ENCODE measurements at regions not wholly inside any gene's neighbourhood (a gene's known extent, or its start where the extent isn't known, plus 50 kb on each side); places are given as distances from the start of the nearest gene placed in this dataset.

DNA sequence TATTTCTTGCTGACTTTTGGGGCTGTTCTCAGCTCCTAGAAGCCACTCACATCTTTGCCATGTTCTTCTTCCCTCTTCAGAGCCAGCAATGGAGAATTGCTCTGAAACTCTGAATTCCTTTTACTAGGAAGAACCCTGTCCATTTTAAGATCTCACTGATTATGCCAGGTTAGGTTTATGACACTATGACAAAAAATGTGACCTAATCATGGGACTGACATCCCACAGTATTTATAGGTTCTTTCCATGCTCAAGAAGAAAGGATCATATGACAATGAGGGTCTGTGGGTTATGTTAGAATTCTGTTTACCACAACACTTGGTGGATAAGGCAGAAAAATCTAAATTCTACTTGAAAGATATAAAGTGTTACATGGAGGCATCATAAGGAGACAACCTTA is 263.3 kb upstream of the CITED2 start:
- no peak for TF ChIP-seq ZFX (IDR thresholded peaks at IDR 0.05; ENCODE audit: borderline replicate concordance)
- no peak for TF ChIP-seq CTCF (IDR thresholded peaks at IDR 0.05)
- no peak overlapping the region for H3K27ac ChIP-seq

DNA sequence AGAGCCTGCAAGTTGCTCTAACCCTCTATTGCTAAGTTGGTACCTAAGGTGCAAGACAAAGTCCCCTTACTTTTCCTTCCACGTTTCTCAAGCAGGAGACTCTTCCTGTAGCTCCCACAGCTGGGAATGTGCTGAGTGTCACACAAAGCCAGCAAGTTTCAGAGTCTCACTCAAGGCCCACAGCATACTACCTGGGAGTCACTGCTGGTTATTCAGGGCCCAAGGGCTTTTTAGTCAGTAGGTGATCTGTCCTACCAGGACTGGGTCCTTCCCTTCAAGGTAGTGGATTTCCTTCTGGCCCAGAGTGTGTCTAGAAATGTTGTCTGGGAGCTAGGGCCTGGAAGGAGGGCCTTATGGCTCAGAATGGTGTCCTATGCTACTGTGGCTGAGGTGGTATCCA is 261.9 kb upstream of the CITED2 start:
- TF ChIP-seq CTCF (IDR thresholded peaks at IDR 0.05) = no peak
- TF ChIP-seq ZFX (IDR thresholded peaks at IDR 0.05; ENCODE audit: borderline replicate concordance) = no peak
- H3K27ac ChIP-seq = no peak overlapping the region

DNA sequence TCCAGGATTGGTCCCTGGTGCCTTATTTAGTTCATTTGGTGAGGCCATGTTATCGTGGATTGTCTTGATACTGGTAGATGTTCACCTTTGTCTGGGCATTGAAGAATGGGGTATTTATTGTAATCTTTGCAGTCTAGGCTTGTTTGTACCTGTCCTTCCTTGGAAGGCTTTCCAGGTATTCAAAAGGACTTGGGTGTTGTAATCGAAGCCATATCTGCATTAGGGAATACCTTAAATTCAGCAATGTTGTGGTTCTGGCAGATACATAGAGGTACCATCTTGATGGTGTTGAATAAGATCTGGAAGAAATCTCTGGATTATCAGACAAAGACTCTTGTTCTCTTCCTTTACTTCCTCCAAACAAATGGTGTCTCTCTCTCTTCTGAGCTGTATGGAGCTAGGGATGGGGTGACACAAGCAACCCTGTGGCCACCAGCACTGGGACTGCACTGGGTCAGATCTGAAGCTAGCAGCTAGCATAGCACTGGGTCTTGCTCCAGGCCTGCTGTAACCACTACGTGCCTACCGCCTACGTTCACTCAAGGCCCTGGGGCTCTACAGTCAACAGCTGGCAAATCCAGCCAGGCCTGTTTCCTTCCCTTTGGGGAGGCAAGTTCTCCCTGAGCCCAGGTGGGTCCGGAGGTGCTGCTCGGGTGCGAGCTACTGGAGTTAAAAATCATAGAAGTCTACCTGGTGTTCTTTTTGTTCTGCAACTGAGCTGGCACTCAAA is 261.1 kb upstream of the CITED2 start:
- TF ChIP-seq ZFX (IDR thresholded peaks at IDR 0.05; ENCODE audit: borderline replicate concordance) = no peak
- TF ChIP-seq CTCF (IDR thresholded peaks at IDR 0.05) = no peak
- no peak overlapping the region for H3K27ac ChIP-seq

DNA sequence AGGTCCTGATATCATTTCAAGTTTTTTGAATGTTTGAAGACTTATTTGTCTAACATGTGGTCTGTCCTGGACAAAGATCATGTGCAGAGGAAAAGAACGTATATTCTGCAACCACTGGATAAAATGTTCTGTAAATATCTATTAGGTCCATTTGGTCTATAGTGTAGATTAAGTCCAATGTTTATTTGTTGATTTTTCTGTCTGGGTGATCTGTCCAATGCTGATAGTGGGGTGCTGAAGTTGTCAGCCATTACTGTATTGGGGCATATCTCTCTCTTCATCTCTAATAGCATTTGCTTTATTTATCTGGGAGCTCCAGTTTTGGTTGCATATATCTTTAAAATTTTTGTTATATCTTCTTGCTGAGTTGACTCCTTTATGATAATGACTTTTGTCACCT is 258.4 kb upstream of the CITED2 start:
- H3K27ac ChIP-seq = no peak overlapping the region
- TF ChIP-seq CTCF (IDR thresholded peaks at IDR 0.05) (no peak), ZFX (IDR thresholded peaks at IDR 0.05; ENCODE audit: borderline replicate concordance) (no peak)

GRCh38 chr6:139628270-139628669 is 253.8 kb upstream of the CITED2 start:
- TF ChIP-seq ZFX (IDR thresholded peaks at IDR 0.05; ENCODE audit: borderline replicate concordance) (no peak), CTCF (IDR thresholded peaks at IDR 0.05) (no peak)
- H3K27ac ChIP-seq = no peak overlapping the region

- H3K27ac ChIP-seq = no peak overlapping the region
- TF ChIP-seq CTCF (IDR thresholded peaks at IDR 0.05) (no peak), ZFX (IDR thresholded peaks at IDR 0.05; ENCODE audit: borderline replicate concordance) (no peak)
Measured at GRCh38 chr6:139627091-139627490, 252.6 kb upstream of the CITED2 start.

DNA sequence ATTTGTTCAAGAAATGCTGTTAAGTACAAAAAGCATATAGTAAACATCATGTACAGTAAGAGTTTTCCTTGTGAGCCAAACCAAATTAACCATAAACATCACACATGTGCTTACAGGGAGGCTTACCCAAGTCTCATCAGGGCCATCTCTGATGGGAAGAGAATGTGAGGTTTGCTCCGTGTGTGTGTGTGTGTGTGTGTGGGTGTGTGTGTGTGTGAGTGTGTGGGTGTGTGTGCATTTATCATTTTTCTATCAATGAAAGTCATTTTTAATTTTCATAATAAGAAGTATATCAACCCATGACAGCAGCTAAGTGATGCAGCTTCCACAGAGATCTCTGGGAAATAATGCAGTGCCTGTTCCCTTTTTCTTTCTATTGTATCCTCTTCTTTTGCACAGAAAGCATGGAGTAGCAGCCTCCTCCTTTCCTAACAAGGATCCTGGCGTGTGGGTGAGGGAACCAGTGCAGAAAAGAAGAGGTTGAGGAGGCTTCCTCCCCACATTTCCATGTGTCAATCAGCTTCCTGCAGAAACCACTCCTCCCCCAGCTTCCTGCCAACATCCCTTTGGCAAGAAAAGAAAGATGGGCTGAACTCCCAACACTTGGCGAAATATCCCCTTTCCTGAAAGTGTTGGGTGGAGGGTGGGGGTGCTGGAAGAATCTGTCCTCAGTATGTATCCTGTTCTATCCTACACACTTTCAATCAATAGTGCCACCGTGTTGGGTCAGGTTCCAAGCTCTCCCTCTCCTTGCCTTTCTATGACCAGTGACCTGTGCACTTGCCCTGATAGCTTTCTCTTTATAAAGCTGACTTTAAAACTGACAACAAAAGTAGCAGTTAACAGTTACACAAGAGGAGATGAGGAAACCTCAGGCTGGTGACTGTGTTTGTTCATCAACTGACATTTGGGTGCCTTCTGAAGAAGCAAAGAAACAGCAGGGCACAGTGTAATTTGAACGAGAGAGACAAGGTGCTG is 251.8 kb upstream of the CITED2 start:
- TF ChIP-seq ZFX (IDR thresholded peaks at IDR 0.05; ENCODE audit: borderline replicate concordance) = no peak
- TF ChIP-seq CTCF (IDR thresholded peaks at IDR 0.05) = no peak
- H3K27ac ChIP-seq = no peak overlapping the region
